Suppressor macrophage treated with lipopolysaccharide for 4 hours (primary cell): ENCODE measurements at regions not wholly inside any gene's neighbourhood (a gene's known extent, or its start where the extent isn't known, plus 50 kb on each side); places are given as distances from the start of the nearest gene placed in this dataset.
A peak's percentile ranks its signal among the peaks of the same experiment; 100 is the strongest.

Source experiments
- DNase-seq: peaks from one replicate; pipeline ENCODE4 v3.0.0-alpha.2; 2020

DNA sequence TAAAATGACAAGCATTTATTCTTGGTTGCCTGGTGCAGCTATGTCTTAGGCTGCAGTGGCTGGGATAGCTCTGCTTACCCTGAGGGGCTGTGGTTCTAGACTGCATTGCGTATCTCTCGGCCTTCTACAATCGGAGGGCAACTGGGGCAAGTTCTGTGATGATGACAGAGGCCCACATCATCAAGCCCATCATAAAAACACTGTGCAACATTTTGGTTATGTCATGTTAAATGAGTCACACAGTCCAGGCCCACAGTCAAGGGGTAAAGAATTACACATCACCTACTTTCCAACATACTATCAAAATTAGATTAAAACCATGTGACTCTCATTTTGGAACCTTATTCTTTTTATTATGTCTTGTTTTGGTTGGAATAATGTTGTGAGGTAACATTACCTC is 120.2 kb upstream of the GUCY1A1 start:
- DNase-seq = no peak

DNA sequence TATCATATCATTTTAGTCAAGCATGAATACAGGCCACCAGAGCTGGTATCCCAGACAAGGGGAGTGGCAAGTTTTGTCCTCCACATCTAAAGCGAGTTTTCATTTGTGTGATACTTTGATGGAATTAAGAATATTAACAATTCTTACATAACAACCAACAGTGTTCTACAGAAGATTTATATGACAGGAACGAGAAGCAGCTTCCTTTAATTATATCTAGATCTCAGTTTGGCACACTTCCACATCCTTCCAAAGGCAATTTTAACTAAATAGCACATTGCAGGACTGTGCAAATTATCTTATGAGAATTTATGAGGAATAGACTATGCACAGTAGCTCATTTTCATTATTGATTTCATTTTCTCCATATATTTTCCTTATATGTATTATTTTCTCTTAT is 121.2 kb upstream of the GUCY1A1 start:
- no peak for DNase-seq

DNA sequence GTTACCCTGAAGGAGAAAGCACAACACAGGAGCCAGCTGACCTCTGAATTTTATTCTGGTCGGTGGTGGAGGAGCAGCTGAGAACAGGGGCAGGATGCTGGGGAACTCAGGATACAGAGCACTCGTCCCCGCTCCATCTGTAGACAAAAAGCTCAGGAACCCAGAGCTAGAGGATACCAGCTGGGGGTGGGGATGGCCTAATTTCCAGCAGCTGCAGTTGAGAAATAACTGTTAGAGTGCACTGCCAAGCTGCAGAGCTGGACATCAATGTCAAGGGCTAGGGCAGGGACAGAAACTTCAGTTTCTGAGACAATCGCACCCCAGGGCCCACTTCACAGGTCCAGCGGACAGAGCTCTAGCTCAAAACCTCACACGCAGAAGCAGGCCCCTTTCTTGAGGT is 122.1 kb upstream of the GUCY1A1 start:
- no peak for DNase-seq

DNA sequence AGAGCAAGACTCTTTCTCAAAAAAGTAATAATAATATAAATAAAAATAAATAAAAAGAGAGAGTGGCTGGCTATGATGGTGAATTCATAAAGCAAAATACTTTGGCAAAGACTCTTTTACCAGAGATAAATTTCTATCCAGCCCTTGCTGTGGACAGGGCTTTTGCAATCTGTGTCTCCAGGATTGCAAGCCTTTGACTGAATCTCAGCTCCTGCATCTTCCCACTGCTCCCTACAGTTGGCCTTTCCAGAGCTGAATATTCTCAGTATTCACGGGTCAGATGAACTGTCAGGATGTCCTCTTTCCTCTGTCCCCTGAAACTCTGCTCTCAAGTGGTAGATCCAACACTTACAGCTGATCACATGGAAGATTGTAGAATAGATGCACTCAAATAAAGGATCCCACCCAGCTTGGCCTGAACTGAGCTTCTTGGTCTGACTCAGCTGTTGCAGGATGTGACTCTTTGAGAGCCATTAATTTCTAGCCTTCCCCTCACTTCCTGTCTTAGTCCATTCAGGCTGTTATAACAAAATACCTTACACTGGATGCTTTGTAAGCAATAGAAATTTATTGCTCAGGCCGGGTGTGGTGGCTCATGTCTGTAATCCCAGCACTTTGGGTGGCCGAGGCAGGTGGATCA is 123.4 kb upstream of the GUCY1A1 start:
- no peak for DNase-seq

DNA sequence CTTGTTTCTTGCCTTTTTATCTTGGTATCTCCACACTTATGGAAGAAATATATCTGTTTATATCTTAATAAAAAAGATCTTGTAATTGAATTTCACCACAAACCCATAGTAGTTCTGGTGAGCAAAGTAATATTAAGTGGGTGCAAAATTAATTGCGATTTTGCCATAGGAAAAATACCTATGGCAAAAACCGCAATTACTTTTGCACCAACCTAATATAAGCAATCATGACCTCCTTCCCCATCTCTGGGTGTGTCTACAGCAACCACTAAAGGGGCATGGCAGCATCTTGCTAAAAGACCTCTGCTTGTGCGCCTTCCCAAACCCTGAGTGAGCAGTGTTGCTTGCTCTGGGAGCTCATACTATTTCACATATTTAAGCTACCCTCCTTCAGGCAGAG is 124.2 kb upstream of the GUCY1A1 start:
- no peak for DNase-seq

DNA sequence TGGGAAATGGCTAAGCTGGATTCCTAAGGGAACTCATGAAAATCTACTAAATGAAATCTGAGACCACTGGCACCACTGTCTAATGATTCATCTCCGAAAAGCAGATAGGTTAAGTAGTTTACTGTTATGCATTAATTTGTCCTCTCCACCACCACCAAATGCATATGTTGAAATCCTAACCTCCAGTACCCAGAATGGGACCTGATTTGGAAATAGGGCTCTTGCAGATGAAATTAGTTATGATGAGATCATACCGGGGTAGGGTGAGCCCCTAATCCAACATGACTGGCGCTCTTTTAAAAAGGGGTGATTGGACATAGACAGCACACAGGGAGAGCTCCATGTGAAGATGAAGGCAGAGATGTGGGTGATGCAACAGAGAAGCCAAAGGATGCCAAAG is 124.9 kb upstream of the GUCY1A1 start:
- no peak for DNase-seq

DNA sequence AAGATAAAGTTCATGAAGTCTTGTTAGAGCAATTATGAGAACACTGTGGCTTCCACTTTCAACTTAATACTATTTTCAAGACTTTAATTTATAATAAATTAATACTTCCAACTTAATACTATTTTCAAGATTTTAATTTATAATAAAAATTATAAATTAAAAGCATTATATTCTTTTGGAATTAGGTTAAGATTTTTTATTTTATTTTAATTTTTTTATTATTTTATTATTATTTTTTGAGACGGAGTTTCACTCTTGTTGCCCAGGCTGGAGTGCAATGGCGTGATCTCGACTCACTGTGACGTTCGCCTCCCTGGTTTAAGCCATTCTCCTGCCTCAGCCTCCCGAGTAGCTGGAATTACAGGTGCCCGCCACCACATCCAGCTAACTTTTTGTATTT is 126.0 kb upstream of the GUCY1A1 start:
- no peak for DNase-seq

DNA sequence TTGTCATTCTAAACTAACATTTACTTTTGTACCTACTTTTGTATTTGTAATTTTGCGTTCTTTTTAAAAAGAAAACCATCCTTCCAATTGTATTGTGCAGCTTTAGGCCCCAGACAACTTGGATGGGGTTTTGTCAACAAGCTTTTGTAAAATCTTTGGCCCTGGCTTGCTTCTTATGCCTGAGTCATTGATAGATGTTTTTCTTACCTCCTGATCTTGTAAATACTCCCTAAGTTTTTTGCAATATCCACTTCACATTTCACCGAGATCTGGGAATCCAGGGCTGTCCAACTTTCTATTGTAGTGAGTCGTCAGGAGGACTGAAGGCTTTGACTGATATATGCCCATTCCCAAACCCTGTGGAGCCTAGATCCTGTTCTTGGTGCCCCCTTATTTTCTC is 126.9 kb upstream of the GUCY1A1 start:
- DNase-seq = no peak

DNA sequence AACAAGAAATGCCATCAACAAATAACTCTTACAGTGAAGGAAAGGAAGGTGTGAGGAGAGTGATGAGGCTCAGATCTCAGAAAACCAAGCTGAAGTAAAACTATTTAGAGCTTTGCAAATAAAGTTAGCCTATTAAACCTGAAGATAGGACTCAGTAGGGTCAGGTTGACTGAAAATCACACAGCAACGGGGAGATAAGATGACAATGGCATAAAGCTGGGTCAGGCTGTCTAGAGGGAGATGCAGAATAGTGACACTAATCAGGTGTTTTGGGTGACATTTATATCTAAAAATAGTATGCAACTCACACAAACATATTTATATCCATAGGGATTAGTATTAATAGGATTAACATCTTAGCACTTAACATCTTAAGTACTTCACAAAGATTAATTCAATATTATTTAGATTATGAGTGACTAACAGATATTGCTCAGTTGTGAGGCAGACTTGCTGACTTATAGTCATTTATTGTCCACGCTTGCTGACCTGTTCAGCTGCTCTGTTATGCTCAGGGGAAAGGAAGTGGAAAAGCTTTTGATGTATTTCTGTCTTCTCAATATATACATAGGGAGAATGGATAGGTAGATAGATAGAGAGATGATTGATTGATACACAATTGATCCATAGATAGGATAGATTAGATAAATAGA is 130.7 kb upstream of the GUCY1A1 start:
- no peak for DNase-seq

DNA sequence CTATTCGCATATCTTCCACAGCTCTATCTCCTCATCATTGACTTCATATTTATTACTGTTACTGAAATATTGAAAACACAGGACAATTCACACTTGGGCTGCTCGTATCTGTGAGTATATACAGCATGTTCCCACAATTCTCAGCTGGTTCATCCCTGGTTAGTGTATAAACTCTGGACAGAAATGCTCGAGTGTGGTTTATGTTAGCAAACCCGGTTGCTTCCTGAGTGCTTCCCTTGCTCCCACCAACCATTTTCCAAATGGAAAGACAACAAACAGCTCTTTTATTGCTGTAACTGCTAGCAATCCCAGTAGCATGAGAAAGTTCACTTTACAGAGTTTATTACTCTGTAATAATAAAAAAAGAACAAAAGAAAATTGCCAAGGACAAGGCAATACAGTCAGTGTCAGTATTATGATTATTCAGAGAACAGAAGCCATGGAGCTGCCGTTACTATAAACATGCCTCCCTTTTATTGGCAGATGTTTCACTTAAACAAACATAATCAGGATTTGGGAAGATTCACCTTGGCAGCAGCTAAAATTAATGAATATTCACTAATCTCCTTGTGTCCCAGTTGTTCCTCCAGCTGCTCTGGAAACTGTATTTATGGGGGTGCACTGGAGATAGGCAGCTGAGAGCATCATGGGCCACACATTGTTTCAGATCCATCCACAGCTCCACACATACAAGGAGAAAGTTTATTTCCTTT is 134.1 kb upstream of the GUCY1A1 start:
- no peak for DNase-seq

DNA sequence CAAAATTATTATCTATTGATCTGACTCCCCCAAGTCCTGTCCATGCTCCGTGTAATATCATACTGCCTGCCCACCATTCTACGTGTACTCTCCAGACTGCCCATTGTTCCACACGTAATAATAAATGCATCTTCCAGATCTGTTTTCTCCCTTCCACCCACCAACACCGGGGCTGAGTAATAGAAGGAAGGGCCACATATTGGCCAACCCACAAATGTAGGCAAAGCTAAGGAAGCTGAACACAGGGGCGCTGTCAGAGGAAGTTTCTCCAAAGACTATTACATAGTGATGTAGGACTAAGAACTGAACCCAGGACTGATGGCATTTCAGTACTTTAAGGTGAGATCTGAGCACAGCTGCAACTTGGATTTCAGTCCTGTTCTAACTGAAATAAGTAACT is 135.8 kb upstream of the GUCY1A1 start:
- DNase-seq = peak; percentile 21

DNA sequence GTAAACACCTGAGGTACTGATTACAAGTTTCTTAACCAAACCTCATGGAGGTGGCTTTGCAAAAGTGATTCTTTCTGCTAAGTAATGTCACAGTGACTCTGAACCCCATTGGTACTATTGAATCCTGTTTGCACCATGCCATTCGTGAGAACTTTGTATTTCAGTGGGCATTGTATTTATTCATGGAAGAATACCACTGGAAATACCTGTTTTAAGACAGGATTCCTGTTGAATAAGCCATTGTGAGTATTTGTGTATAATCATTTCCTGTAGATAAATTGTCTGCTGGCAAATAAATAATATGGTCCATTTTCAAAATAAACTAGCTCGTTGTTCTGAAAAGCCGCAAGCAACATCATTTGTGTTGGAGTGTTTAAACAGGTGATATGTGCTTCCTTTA is 136.4 kb upstream of the GUCY1A1 start:
- DNase-seq = no peak

DNA sequence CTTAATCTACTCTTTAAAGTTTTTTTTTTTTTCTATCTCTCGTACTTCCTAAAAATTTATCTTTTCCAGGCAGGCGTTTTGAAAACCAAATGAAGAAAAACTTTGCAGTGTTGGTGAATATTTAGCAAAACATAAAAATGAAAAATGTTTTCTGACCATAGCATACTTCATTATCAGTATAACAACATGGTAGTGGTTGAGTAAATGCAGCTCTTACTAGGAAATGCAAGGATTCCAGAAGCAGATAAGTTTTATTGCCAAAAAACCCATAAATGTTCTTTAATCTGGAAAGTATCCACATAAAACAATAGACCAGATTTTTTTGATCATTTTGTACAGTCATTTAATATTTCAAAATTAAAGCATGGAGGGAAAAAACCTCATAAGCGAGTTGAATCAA is 136.9 kb upstream of the GUCY1A1 start:
- no peak for DNase-seq

DNA sequence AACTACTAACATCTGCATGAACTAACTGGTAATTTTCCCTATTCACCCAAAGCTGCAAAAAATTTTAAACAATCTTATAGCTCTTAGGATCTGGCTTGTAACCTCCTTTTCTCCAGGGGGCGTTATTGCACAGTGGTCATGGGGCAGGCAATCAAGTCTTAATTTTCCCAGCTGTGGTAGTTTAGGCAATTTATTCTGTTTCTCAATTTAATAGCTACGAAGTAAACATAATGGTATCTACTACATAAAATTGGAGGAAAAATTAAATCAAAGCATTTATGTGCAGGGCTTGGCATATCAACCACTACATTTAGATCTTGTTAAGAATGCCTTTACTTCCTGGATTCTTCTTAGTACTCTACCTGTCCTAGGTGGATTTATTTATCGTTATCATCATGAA is 137.4 kb upstream of the GUCY1A1 start:
- DNase-seq = peak; percentile 38

DNA sequence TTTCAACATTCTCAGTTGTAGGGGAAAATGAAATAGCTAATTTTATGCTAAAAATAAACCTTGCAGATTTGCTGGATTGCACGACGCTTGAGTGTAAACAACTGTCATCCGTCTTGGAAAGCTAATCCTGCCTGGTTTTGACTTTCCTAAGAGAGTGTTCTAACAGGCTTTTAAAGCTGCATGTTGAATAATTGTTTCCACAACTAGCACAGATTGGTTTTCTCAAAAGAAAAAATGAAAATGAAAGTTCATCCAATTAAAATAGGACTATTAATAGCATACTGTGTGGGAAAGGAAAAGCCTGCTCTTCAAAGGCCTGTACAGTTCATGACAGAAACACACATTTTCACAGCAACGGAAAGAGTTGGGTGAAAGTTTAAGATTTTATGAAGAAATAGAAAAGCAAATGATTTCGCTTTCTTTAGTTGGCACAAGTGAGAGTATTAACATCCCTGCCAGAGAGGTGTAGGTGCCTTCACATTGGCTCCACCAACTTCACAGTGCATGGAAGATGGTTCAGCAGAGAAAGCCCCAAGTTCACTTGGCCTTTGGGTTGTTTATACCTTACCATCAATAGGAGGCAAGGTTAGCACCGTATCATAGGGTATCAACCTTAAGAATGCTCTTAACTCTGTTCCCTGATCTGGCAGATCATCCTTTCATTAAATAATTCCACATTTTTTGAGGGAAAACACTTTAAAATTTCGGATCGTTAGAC is 140.0 kb upstream of the GUCY1A1 start:
- peak; percentile 5 for DNase-seq

DNA sequence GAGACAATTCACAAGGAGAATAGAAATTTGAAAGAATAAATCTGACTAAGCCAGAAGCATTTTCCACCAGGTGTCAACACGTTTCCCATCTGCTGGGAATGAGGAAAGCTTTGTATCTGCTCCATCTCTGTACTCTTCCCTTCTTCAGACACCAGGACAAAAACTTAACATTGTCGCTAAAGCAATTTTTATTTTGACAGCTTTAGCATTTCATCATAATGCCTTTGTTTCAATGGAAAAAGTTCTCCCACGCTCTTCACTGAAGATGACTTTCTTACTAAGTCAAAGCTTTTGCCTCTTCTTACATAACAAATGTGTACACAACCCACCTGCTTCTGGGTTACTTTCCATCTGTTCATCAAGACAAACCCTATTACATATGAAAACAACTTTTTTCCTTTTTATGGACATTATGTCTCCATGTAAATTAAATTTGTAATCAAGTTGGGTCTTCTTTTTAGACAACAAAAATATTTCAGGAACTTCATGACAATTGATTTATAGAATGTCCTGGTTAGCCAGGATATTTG is 141.7 kb upstream of the GUCY1A1 start:
- no peak for DNase-seq

DNA sequence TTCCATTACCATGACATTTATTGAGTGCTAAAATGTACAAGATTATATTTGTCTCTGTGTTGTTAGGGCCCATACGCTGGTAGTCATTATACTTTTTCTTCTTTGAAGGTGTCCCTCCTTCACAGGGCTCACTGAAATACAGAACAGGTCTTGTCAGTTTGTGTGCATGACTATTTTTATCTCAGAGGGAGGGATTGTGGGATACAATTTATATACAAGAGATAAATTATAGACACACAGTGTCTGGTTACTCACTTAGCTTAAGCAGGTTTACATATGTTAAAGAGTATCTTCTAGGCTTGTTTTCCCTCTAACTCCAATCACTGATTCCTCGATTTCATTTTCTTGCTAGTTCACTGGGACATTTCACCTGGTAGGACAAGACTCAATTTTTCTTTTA is 143.3 kb upstream of the GUCY1A1 start:
- no peak for DNase-seq

DNA sequence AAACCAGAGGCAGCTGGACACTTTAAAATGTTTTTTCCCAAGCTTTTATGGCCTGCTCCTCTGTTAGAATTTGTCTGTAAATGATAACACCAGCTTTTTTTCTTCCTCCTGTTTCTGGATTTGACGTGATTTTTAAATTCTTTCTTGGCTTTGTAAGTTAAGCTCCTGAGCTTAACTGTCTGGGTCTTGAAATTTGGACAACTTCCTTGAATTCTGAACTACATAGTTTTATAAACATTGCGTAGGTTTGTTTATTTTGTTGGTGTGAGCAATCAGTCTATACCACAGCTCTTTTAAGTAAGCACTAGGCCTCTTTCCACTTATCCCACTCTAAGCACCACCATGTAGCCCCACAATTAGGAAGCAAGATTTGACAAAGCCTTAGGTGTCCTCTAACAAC is 144.4 kb upstream of the GUCY1A1 start:
- DNase-seq = no peak

DNA sequence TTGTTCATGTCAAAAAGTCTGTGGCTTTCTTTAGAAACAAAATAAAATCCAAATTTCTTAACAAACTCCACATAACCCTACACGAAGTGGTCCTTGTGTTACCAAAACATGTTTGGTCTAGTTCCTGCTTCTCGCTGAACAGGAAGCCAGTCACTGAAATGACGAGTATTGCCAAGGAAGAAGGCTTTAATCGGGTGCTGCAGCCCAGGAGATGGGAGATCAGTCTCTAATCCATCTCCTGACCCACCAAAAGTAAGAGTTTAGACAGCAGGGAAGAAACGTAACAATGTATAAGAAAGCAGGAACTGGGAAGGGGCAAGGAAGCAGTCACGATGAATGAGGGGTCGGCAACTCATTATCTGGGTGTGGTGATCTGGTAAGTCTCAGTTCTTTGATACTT is 144.6 kb upstream of the MAP9 start:
- no peak for DNase-seq

DNA sequence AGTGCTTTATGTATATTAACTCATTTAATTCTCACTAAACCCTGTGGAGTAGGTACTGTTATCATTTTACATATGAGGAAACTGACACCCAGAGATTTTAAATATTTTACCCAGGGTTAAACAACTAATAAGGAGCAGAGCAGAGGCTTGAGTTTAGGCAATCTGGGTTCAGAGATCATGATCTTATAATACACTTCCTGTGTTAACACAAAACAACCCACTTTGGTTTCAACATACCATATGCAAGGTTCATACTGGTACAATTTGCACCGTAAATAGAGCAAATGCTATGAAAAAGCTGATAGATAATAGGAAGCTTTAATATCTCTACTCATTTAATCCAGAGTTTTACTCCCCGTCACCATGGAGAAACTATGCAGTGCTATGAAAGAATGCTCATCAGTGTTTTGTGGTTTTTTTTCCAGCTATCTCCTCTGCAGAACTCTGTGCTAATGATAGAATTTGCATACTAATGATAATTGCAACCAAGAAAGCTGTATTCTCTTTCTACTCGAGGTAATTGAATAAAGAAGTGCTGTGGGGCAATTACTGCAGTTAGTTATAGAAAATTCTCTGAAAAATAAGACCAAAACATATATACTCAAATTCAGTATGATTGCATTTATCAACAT is 138.8 kb upstream of the MAP9 start:
- no peak for DNase-seq

DNA sequence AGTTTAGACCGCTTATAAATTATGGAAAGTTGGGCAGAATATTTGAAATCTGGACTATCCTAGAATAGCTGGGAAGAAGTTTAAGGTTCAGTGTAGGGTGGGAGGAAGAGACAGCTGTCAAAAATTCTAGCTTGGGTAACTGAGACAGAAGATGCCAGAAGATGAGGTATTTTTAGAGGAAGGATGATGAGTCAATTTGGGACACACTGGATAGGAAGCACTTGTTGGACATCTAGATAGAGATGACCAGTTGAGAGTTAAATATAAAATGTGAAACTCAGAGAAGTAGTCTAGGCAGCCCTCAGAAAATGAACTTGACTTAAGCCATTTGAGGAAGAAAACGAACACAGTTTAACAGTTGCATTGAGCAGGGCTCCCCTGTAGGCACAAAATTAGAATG is 137.9 kb upstream of the MAP9 start:
- no peak for DNase-seq

DNA sequence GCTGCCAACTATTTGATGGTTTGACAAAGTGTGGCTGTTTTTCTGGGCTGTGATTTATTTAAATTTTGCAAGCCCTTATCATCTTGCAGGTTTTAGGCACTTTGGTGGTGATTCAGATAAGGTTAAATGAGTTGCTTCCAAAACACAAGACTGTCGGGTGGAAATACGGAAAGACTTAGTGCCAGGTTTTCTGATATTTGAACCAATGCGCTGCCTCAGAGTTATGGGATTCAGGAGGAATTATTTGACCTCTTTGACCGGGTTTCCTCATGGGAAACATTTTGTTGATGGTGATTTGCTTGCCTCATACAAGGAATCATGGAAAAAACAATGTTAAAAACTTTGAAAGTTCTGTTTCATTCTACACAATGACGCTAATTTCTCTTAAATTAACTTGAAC is 136.1 kb upstream of the MAP9 start:
- DNase-seq = no peak

DNA sequence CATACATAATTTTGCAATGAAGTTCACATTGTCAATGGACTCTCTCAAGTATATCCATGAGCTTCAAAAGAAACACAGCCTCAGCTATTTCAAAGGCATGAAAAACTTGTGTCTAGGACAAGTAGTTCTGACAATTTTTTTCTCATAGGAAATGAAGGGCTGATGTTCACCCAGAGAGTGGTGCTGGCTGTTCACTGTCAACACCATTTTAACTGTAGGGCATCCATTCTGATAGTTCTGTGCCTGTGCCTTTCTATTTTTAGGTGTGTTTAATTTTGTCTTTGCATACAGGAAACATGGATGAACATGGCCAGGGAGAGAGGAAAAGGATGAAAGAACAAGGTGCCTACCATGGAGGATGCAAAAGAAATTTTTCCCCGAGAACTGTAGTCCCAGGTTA is 135.3 kb upstream of the MAP9 start:
- DNase-seq = no peak
